Fibroblast of lung (primary cell): ENCODE measurements at regions not wholly inside any gene's neighbourhood (a gene's known extent, or its start where the extent isn't known, plus 50 kb on each side); places are given as distances from the start of the nearest gene placed in this dataset.

Experiments used
- EZH2 ChIP-seq: IDR thresholded peaks from 2 replicates; pipeline ENCODE4 v1.5.1; 2012; ENCODE audit warnings: low read length, control low read depth, mild to moderate bottlenecking; ENCODE audit errors: missing control alignments
- TF ChIP-seq, protein P1 (sequence below), 2 donors: IDR thresholded peaks in 1 of 2; conservative IDR thresholded peaks in 1 of 2; 1 replicate in 1 of 2; 2 replicates in 1 of 2; pipeline ENCODE4 v1.5.1; 2011 to 2012; ENCODE audit warnings: low read length in 2 of 2, control low read depth in 1 of 2, inconsistent platforms in 1 of 2, low read depth in 1 of 2, mild to moderate bottlenecking in 1 of 2

GRCh38 chr4:138702190-138702824 lies 313.3 kb upstream of the NOCT start:
- TF ChIP-seq, protein P1, sequence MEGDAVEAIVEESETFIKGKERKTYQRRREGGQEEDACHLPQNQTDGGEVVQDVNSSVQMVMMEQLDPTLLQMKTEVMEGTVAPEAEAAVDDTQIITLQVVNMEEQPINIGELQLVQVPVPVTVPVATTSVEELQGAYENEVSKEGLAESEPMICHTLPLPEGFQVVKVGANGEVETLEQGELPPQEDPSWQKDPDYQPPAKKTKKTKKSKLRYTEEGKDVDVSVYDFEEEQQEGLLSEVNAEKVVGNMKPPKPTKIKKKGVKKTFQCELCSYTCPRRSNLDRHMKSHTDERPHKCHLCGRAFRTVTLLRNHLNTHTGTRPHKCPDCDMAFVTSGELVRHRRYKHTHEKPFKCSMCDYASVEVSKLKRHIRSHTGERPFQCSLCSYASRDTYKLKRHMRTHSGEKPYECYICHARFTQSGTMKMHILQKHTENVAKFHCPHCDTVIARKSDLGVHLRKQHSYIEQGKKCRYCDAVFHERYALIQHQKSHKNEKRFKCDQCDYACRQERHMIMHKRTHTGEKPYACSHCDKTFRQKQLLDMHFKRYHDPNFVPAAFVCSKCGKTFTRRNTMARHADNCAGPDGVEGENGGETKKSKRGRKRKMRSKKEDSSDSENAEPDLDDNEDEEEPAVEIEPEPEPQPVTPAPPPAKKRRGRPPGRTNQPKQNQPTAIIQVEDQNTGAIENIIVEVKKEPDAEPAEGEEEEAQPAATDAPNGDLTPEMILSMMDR (conservative IDR thresholded peaks at IDR 0.05 in 1 of 2, IDR thresholded peaks at IDR 0.05 in 1 of 2; ENCODE audit: low read depth in 1 of 2, low read length in 2 of 2) = no peak
- TF ChIP-seq EZH2 = no peak
